DOHH2 (cell line): ENCODE measurements at regions not wholly inside any gene's neighbourhood (a gene's known extent, or its start where the extent isn't known, plus 50 kb on each side); places are given as distances from the start of the nearest gene placed in this dataset.

Source experiments
- EZH2phosphoT487 ChIP-seq: fragments of 200-600 bp; sonication (generic); IDR thresholded peaks from 2 replicates; pipeline ENCODE4 v1.6.1; 2017; ENCODE audit warnings: borderline replicate concordance, mild to moderate bottlenecking, antibody characterized with exemption, low read length, moderate library complexity, mixed read lengths
- TF ChIP-seq, protein P1 (sequence below): fragments of 200-600 bp; sonication (generic); IDR thresholded peaks from one replicate; pipeline ENCODE4 v1.5.1; 2014; ENCODE audit warnings: antibody characterized with exemption, mild to moderate bottlenecking, low read depth, low read length; ENCODE audit not compliant: poor library complexity, severe bottlenecking

GRCh38 chr4:33126002-33126401, 2405.8 kb downstream of the PCDH7 start:
- TF ChIP-seq, protein P1, sequence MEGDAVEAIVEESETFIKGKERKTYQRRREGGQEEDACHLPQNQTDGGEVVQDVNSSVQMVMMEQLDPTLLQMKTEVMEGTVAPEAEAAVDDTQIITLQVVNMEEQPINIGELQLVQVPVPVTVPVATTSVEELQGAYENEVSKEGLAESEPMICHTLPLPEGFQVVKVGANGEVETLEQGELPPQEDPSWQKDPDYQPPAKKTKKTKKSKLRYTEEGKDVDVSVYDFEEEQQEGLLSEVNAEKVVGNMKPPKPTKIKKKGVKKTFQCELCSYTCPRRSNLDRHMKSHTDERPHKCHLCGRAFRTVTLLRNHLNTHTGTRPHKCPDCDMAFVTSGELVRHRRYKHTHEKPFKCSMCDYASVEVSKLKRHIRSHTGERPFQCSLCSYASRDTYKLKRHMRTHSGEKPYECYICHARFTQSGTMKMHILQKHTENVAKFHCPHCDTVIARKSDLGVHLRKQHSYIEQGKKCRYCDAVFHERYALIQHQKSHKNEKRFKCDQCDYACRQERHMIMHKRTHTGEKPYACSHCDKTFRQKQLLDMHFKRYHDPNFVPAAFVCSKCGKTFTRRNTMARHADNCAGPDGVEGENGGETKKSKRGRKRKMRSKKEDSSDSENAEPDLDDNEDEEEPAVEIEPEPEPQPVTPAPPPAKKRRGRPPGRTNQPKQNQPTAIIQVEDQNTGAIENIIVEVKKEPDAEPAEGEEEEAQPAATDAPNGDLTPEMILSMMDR, result no peak
- no peak for TF ChIP-seq EZH2phosphoT487
